NCI-H2171 treated with DMSO at 0.1 percent for 48 hours (cell line): ENCODE measurements at regions not wholly inside any gene's neighbourhood (a gene's known extent, or its start where the extent isn't known, plus 50 kb on each side); places are given as distances from the start of the nearest gene placed in this dataset.

Experiments used
- DNase-seq: peaks from one replicate; lab custom pipeline; 2025; lab: John Stamatoyannopoulos, UW

DNA sequence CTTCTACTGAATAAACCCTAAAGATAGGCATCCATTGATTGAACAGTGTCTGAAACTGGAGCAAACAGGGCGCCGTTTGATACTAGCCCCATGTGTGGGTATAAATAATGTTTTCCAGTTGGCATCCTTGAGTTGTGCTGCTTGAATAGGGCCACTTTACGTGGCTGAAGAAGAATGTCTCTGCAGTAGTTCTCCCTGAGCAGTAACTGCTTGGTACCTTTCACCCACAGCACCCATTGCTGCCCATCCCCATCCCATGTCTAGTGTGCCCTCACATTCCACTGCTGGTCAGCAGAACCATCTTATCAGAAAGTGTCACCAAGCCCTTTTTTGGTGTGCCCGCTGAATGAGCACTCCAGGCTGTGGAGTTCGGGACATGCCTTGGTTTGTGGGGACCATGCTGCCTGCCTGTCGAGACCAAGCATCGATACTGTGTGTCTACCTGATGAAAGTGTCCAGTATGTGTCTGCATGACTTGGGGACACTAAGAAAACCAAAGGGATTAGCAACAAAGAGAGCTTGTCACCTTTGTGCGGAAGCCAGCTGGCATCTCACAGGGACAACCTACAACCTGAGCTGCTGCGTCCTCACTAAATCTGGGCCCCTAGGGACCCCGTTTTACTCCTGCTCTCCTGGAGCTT lies 162.0 kb downstream of the TM9SF2 start:
- peak; percentile 53 for DNase-seq

- peak; percentile 36 for DNase-seq
Measured at GRCh38 chr13:99662678-99663077, 161.4 kb downstream of the TM9SF2 start.

DNA sequence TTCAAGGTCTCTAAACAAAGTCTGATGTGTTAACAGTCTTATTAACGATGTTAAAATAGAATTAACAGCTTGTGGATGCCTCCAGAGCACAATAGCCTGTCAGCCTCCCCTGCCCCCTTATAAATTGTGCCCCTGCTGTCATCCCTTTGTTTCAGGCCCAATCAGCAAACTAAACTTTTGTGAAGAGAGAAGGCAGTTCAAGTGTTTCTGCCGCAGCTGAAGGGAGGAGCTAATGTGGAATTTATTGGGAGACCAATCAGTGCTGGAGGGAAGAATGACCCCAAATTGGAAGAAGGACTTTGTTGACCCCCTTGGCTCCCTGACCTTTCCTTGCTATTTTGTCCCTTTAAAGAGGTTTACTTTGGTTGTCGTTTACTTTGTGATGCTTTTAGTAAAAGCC lies 160.5 kb downstream of the TM9SF2 start:
- peak; percentile 35 for DNase-seq

DNA sequence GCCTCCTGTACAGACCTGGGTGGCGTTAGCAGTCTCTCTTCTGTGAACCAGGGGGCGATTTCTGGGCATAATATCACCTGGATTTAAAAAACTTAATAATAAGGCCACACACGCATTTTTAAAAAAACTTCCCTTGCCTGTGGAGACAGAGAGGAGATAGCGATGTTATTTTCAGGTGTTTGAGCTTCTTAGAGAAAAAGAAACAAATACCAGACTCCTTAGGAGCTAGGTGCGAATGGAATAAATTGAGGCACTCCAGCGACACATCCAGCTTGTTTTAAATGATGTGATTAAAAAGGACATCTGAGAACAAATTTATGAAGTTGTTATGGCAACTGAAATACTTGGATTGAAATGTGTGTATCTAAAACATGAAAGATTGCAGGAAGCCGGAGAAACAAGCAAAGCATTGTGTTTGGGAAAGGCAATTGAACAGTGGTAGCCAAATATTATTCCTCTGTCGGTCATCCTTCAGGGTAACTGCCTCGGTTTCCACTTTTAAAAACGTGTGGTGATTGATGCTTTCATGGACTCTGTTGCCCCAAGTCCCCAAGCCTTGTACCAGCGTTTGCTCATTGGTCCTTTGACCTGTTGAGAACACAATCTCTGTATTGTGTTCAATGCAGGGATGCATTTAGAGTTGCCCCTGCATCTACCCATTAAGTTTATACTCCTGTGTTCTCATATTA lies 158.7 kb downstream of the TM9SF2 start:
- DNase-seq: no peak

DNA sequence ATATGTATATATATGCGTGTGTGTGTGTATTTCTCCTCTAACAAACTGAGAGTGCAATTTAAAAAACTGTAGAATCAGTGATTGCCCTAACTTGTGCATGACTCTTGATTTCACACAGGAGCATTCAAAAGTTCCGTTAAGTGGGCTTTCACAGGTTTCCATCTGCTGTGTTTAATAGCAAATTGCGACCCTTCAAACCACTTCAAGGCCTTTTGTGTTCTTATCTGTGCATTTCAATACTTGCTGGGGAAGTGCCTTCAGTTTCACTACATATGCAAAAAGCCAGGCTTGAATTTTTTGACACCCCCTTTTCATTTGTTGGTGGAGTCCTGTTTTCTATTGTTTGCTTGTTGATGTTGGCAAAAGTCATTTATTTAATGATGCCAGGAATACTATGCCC lies 158.0 kb downstream of the TM9SF2 start:
- peak; percentile 60 for DNase-seq

- DNase-seq: peak; percentile 93
Measured at GRCh38 chr13:99658261-99658991, 157.2 kb downstream of the TM9SF2 start.

- DNase-seq: peak; percentile 79
Measured at GRCh38 chr13:99657848-99658260, 156.6 kb downstream of the TM9SF2 start.

DNA sequence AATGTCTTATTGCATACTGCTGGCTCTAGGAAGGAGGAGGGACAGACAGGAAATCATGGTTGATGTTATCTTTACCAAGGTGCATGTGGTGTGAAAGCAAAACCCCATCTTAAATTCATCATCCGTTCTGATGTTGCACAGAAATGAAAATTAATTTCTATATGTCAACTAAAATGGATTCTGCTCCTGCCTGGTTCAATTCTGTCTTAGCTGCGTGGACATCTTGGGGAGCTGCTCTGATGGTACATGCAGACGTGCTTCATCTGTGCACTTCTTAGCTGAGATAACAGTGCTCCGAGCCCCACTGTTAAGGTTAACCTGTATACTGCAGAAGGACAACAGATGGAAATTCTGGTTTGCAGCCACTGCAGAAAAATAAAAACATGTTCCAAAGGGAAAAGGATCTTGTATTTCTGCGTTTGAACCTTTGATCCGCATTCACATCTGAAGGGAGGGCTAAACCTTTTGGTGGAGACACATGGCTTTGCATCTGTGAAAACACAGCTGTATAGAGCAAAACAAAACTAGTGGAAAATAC lies 155.6 kb downstream of the TM9SF2 start:
- peak; percentile 82 for DNase-seq

DNA sequence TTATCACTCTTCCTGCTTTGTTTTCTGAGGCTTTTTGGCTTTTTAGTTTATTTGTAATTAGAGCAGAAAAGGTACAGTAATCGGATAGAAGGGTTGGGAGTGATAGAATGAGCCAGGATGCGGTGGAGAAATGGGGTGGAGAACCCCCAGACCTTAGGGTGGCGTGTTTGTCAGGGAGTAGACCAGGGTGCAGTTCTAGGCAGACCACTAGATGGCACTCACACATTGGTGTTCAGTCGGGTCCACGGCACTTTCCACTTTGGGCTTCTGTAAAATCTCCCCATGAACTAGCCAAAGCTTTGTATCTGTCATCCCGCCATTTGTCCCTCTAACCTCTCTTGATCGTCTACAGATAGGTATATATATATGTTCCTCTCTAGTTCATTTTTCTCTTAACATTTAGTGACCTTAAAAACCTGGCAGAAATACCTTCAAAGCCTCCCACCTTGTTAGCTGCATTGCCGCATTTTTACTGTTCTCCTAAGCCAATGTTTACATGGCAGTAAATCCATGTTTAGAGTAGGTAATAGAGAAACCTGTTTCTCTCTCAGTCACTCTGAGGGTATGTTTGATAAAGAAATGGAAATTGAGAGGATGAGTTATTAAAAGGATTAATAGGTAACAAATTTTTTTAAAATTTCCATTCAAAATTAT lies 154.9 kb downstream of the TM9SF2 start:
- DNase-seq: peak; percentile 94

- no peak for DNase-seq
Measured at GRCh38 chr13:99655351-99656091, 154.2 kb downstream of the TM9SF2 start.

GRCh38 chr13:99654076-99654475 lies 152.8 kb downstream of the TM9SF2 start:
- DNase-seq: no peak

DNA sequence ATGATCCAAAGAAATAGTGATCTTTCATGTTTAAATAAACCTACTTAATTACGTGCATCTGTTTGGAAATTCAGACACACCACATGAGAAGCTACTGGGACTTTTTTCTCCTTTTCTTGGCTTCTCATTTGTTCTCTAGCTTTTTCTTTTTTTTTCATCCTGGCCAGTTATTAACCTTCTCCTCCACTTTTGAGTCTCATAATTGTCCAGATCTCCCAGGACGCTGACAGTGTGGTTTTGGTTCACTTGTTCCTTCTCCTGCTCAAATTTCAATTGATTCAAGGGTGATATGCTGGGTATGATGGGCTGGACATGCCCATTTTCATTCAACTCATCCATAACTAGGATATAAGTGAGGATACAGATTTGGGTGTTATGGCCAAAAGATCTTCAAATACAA lies 152.3 kb downstream of the TM9SF2 start:
- DNase-seq: no peak

GRCh38 chr13:99652901-99653300 lies 151.6 kb downstream of the TM9SF2 start:
- no peak for DNase-seq

GRCh38 chr13:99652141-99652540 lies 150.9 kb downstream of the TM9SF2 start:
- no peak for DNase-seq

- DNase-seq: no peak
Measured at GRCh38 chr13:99651016-99651415, 149.7 kb downstream of the TM9SF2 start.

GRCh38 chr13:99650410-99650809 lies 149.1 kb downstream of the TM9SF2 start:
- DNase-seq: no peak

DNA sequence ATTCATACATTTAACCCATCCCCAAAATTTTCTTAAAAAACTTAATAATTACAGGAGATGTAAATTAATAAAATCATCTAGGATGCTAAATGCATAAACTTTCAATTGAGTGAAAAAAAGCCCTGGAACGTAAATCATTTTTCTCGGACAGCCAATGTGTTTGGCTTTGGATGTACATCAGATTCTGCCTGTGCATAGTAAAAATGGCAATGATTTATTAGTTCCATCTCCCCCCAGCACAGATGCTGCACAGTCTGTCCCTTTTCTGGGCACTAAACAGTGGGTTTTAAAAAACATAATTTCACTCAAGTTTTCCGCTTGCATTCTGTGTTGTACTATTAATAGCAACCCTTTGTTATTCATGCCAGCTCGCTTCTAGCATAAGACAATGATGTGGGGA lies 147.7 kb downstream of the TM9SF2 start:
- no peak for DNase-seq

DNA sequence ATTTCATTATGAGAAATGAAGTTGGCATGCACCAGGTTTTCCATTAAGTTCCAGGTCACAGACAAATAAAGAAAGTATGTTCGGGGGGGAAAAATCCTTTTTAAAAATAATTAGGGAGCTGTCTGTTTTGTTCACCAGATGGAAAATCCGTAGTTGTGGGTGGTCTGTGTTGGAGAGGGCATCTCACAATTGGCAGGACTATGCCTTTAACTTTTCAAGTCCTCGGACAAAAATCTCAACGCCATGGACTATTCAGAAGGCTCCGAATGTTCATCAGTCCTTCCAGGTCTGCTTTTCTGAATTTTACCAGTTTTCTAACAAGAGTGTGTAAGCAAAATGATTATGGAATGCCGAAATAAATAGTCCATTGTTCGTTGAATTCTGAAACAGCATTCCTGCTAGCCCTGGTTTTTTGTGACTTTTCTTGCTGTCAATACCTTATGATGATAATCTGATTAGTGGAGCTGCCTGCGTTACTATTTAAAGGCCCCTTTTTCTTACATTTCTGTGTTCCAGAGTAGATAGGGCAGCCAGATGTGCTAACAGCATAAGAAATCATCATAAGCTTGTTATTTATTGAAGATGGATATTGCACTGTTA lies 146.9 kb downstream of the TM9SF2 start:
- DNase-seq: no peak

DNA sequence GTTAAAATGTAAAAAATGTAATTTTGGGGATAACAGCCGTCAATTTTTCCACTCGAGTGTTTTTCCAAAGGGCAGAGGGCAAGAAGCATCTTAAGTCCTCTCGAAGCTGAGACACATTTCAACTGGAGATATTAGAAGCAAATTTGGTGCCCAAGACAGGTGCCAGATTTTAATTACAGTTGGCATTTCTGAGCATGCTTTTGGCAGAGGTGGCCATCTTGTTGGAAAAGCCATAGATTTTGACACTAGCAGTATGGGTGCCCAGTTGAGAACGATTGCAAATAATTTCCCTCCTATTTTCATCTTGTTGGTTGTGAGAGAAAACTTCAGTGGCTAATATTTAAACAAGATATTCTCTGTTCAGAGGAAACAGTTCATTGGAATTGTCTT lies 146.3 kb downstream of the TM9SF2 start:
- no peak for DNase-seq

DNA sequence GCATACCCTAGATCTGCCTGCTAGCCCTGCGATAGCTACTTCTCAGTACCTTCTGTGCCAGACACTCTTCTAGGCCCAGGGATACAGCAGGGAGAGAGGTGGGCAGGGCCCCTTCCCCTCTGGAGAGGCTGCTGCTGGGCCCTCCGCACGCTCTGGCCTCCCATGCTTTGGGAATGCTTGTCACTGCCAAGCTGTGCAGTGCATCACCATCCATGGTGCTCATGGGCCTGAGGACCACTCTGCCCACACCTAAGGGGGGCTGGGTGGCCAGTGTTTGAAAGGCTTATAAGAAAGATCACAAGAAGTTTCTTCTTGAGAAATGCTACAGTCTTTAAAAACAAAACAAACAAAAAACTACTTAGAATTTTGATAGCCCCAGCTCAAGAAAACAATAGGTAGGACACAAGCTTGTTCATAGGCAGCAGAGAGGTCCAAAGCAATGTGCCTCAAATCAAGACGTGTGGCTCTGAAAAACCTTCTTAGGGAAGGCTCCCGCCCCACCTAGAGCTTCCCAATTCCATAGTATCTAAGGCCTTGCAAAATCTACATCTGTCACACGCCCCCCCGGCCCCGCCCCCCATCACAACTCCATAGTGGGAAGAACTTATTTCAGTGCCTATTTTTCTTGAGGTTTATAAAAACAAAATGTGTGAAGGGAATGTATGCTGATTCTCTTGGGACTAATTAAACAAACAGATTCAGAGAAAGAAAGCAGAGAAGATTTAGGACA lies 145.8 kb downstream of the TM9SF2 start:
- DNase-seq: no peak

GRCh38 chr13:99642841-99643240 lies 141.6 kb downstream of the TM9SF2 start:
- DNase-seq: no peak
